B cell (primary cell): ENCODE measurements at regions not wholly inside any gene's neighbourhood (a gene's known extent, or its start where the extent isn't known, plus 50 kb on each side); places are given as distances from the start of the nearest gene placed in this dataset.

Source experiments
- ATAC-seq: fragments of 200-7000 bp; cut with Tn5 transposase; one replicate; pipeline ENCODE4 v1.10.0; 2021; ENCODE audit warnings: low read depth, mild to moderate bottlenecking, moderate number of reproducible peaks, moderate library complexity
- CTCF ChIA-PET: fragments of 350-600 bp; sonication (Branson Sonifier 250); formaldehyde crosslinking; loops from one replicate; lab custom pipeline; 2021; ENCODE audit warnings: antibody characterized with exemption, inconsistent platforms; lab: Charles Lee
- POLR2A ChIA-PET: fragments of 350-600 bp; sonication (Branson Sonifier 250); formaldehyde crosslinking; loops from one replicate; lab custom pipeline; 2021; ENCODE audit warnings: antibody characterized with exemption; lab: Charles Lee
- DNase-seq: peaks from one replicate; pipeline ENCODE4 v3.0.0; 2013
- H2AFZ ChIP-seq: 2 replicates; pipeline ENCODE4 v1.6.1; 2012; ENCODE audit warnings: mild to moderate bottlenecking, low read depth, low read length; ENCODE audit not compliant: insufficient read depth, poor library complexity, severe bottlenecking
- H3K27ac ChIP-seq, 2 donors: 1 replicate in 1 of 2; 2 replicates in 1 of 2; pipeline ENCODE4 v1.5.1; 2012 to 2013; ENCODE audit warnings: low read length in 2 of 2, mild to moderate bottlenecking in 2 of 2, moderate library complexity in 1 of 2
- H3K27me3 ChIP-seq, 4 experiments: fragments of 200-600 bp in 1 of 4; sonication (generic) in 1 of 4; replicated peaks in 1 of 4; 1 replicate in 2 of 4; 2 replicates in 2 of 4; pipeline versions ENCODE4 v1.6.1 to v1.7.0; 2013 to 2016; ENCODE audit warnings: low read length in 3 of 4, mild to moderate bottlenecking in 2 of 4, mixed read lengths in 1 of 4, moderate library complexity in 1 of 4; ENCODE audit not compliant: insufficient read depth in 4 of 4, control insufficient read depth in 3 of 4; ENCODE audit errors: control extremely low read depth in 1 of 4
- H3K36me3 ChIP-seq, 2 experiments: replicated peaks in 1 of 2; 1 replicate in 1 of 2; 2 replicates in 1 of 2; pipeline versions ENCODE4 v1.6.1 to v1.7.1; 2013; ENCODE audit warnings: low read length in 1 of 2; ENCODE audit not compliant: insufficient read depth in 2 of 2, control insufficient read depth in 1 of 2; ENCODE audit errors: control extremely low read depth in 1 of 2, extremely low read depth in 1 of 2
- H3K4me1 ChIP-seq, 2 donors: fragments of 200-600 bp in 1 of 2; sonication (generic) in 1 of 2; 1 replicate in 1 of 2; 2 replicates in 1 of 2; pipeline versions ENCODE4 v1.5.1 to v1.6.1; 2013 to 2017; ENCODE audit warnings: low read length in 2 of 2; ENCODE audit not compliant: control insufficient read depth in 2 of 2, insufficient read depth in 2 of 2
- H3K4me2 ChIP-seq: replicated peaks from 2 replicates; pipeline ENCODE3; 2012; ENCODE audit warnings: mild to moderate bottlenecking, low read depth, low read length; ENCODE audit not compliant: poor library complexity, severe bottlenecking
- H3K4me3 ChIP-seq, 5 experiments: fragments of 200-600 bp in 1 of 5; sonication (generic) in 1 of 5; 1 replicate in 3 of 5; 2 replicates in 2 of 5; pipeline versions ENCODE4 v1.5.1 to v1.7.0; 2011 to 2016; ENCODE audit warnings: low read length in 4 of 5, mild to moderate bottlenecking in 4 of 5, low read depth in 2 of 5, control low read depth in 1 of 5, moderate library complexity in 1 of 5; ENCODE audit not compliant: insufficient read depth in 1 of 5; ENCODE audit errors: control extremely low read depth in 1 of 5, extremely low read depth in 1 of 5
- H3K79me2 ChIP-seq: fragments of 200-600 bp; sonication (generic); one replicate; pipeline ENCODE4 v1.6.0; 2016; ENCODE audit warnings: low read length; ENCODE audit not compliant: control insufficient read depth, insufficient read depth
- H3K9ac ChIP-seq: fragments of 200-600 bp; sonication (generic); 2 replicates; pipeline ENCODE4 v1.6.1; 2017; ENCODE audit warnings: mild to moderate bottlenecking, low read length, moderate library complexity
- H3K9me3 ChIP-seq, 3 donors: one replicate each; pipeline versions ENCODE4 v1.6.1 to v1.7.1; 2013; ENCODE audit warnings: low read length in 2 of 3; ENCODE audit not compliant: control insufficient read depth in 2 of 3, insufficient read depth in 1 of 3; ENCODE audit errors: control extremely low read depth in 1 of 3
- H4K20me1 ChIP-seq: 2 replicates; pipeline ENCODE4 v1.6.0; 2012; ENCODE audit warnings: mild to moderate bottlenecking, low read length; ENCODE audit not compliant: insufficient read depth, control insufficient read depth, poor library complexity, severe bottlenecking
- H3K27ac Mint-ChIP-seq: one replicate; pipeline ENCODE4 v1.8.0; 2021; ENCODE audit warnings: mixed read lengths
- H3K27me3 Mint-ChIP-seq: one replicate; pipeline ENCODE4 v1.8.0; 2021; ENCODE audit warnings: mixed read lengths
- H3K4me1 Mint-ChIP-seq: one replicate; pipeline ENCODE4 v1.8.0; 2021; ENCODE audit warnings: mixed read lengths
- H3K4me3 Mint-ChIP-seq: one replicate; pipeline ENCODE4 v1.8.0; 2021; ENCODE audit warnings: mixed read lengths
- H3K9me3 Mint-ChIP-seq: one replicate; pipeline ENCODE4 v1.8.0; 2022; ENCODE audit warnings: mixed read lengths; ENCODE audit not compliant: insufficient read depth
- WGBS: methylation state at CpG from one replicate; pipeline ENCODE4 v1.1.5; 2013; ENCODE audit warnings: missing lambda C conversion rate; ENCODE audit not compliant: insufficient coverage; 5-methylcytosine and 5-hydroxymethylcytosine counted together
- intact Hi-C: fragments of 100-400 bp; cut with micrococcal nuclease; formaldehyde crosslinking; loops from one replicate; pipeline ENCODE4 v1.10.0; 2022
- TF ChIP-seq, protein P1 (sequence below): fragments of 200-600 bp; IDR thresholded peaks from one replicate; pipeline ENCODE4 v1.8.0; 2022; ENCODE audit warnings: antibody characterized with exemption, mild to moderate bottlenecking

DNA sequence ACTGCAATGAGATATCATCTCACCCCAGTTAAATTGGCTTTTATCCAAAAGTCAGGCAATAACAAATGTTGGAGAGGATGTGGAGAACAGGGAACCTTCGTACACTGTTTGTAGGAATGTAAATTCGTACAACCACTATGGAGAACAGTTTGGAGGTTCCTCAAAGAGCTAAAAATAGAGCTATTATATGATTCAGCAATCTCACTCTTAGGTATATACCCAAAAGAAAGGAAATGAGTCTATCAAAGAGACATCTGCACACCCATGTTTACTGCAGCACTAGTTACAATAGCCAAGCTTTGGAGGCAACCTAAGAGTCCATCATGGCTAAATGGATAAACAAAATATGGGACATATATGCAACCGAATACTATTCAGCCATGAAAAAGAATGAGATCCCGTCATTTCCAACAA lies 68.0 kb upstream of the HES1 start:
- POLR2A ChIA-PET: interaction anchor here (0.7 to 3.0 kb wide), 2 partner anchors 10 to 36 kb away, joined by 3 to 9 read pairs; no protein-coding TSS in a partner anchor

More for the DNA sequence above, 68.0 kb upstream of the HES1 start:
- H4K20me1 ChIP-seq: no peaks in the 10 kb centered on the region
- H3K27ac ChIP-seq: no peak overlapping the region
- WGBS: no CpG with 5 or more reads among the region's 4 CpGs
- H3K4me1 ChIP-seq: peaks cover 25 to 31% of the 10 kb centered on the region in 2 donors
- intact Hi-C loops: no loop called here
- H3K36me3 ChIP-seq: no peaks in the 10 kb centered on the region
- Mint-ChIP-seq H3K4me3 (no peak overlapping the region), H3K27ac (peak overlapping the region; percentile 10), H3K27me3 (no peaks in the 10 kb centered on the region), H3K9me3 (peaks cover 2% of the 10 kb centered on the region), H3K4me1 (peaks cover 37% of the 10 kb centered on the region)
- H3K4me2 ChIP-seq: no peak overlapping the region
- no peak overlapping the region for H3K4me3 ChIP-seq
- H3K27me3 ChIP-seq: no peaks in the 10 kb centered on the region
- no peak overlapping the region for H3K9ac ChIP-seq
- DNase-seq: no peak
- CTCF ChIA-PET: interaction anchor here (1.1 to 1.3 kb wide), 2 partner anchors 70 to 248 kb away, joined by 3 to 4 read pairs; no protein-coding TSS in a partner anchor
- ATAC-seq: no peak
- H2AFZ ChIP-seq: no peak overlapping the region
- H3K79me2 ChIP-seq: no peaks in the 10 kb centered on the region
- H3K9me3 ChIP-seq: peaks cover 0 to 10% (median 7%) of the 10 kb centered on the region in 3 donors
- TF ChIP-seq, protein P1, sequence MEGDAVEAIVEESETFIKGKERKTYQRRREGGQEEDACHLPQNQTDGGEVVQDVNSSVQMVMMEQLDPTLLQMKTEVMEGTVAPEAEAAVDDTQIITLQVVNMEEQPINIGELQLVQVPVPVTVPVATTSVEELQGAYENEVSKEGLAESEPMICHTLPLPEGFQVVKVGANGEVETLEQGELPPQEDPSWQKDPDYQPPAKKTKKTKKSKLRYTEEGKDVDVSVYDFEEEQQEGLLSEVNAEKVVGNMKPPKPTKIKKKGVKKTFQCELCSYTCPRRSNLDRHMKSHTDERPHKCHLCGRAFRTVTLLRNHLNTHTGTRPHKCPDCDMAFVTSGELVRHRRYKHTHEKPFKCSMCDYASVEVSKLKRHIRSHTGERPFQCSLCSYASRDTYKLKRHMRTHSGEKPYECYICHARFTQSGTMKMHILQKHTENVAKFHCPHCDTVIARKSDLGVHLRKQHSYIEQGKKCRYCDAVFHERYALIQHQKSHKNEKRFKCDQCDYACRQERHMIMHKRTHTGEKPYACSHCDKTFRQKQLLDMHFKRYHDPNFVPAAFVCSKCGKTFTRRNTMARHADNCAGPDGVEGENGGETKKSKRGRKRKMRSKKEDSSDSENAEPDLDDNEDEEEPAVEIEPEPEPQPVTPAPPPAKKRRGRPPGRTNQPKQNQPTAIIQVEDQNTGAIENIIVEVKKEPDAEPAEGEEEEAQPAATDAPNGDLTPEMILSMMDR: no peak
